GM12891 (cell line): ENCODE measurements at regions not wholly inside any gene's neighbourhood (a gene's known extent, or its start where the extent isn't known, plus 50 kb on each side); places are given as distances from the start of the nearest gene placed in this dataset.
"Not testable (repeated sequence)": the region's sequence is repeated elsewhere in the genome, so short reads cannot be mapped to it uniquely, and the experiment has no call there.

Source experiments
- PAX5 ChIP-seq: IDR thresholded peaks from 2 replicates; pipeline ENCODE4 v1.6.1; 2011; ENCODE audit warnings: low read length, moderate library complexity, mild to moderate bottlenecking; ENCODE audit not compliant: insufficient read depth, severe bottlenecking
- POLR2A ChIP-seq: IDR thresholded peaks from 2 replicates; pipeline ENCODE4 v1.6.1; 2011; ENCODE audit warnings: low read depth, low read length, control low read depth
- POLR2AphosphoS5 ChIP-seq: IDR thresholded peaks from 2 replicates; pipeline ENCODE4 v1.6.1; 2011; ENCODE audit warnings: low read depth, low read length, control low read depth
- POU2F2 ChIP-seq: IDR thresholded peaks from 2 replicates; pipeline ENCODE4 v1.6.1; 2011; ENCODE audit warnings: low read depth, mild to moderate bottlenecking, control low read depth, low read length, moderate library complexity
- SPI1 ChIP-seq: IDR thresholded peaks from 2 replicates; pipeline ENCODE4 v1.6.1; 2011; ENCODE audit warnings: low read depth, low read length, control low read depth
- TAF1 ChIP-seq: IDR thresholded peaks from 2 replicates; pipeline ENCODE4 v1.6.1; 2011; ENCODE audit warnings: low read depth, low read length, control low read depth

- not testable (repeated sequence) for TF ChIP-seq POLR2A, TAF1, POLR2AphosphoS5, POU2F2, SPI1, PAX5
Observed at GRCh38 chr6:141366796-141367195, 765.9 kb upstream of the GJE1 start.
